ENCODE measurements at regions not wholly inside any gene's neighbourhood (a gene's known extent, or its start where the extent isn't known, plus 50 kb on each side); places are given as distances from the start of the nearest gene placed in this dataset.
A peak's percentile ranks its signal among the peaks of the same experiment; 100 is the strongest.
"Not testable (repeated sequence)": the region's sequence is repeated elsewhere in the genome, so short reads cannot be mapped to it uniquely, and the experiment has no call there.

- DNase-seq (ENCODE audit: low spot score): no peak
Observed at GRCh38 chr12:91741932-91742331, 403.7 kb downstream of the BTG1 start.

GRCh38 chr12:91733846-91734245, 411.8 kb downstream of the BTG1 start:
- DNase-seq (ENCODE audit: low spot score): not testable (repeated sequence)

GRCh38 chr12:91732086-91732485, 413.6 kb downstream of the BTG1 start:
- no peak for DNase-seq (ENCODE audit: low spot score)

GRCh38 chr12:91729543-91729942, 416.1 kb downstream of the BTG1 start:
- no peak for DNase-seq (ENCODE audit: low spot score)

- DNase-seq (ENCODE audit: low spot score): no peak
Observed at GRCh38 chr12:91723191-91723590, 422.5 kb downstream of the BTG1 start.

- DNase-seq (ENCODE audit: low spot score): no peak
Observed at GRCh38 chr12:91722072-91722471, 423.6 kb downstream of the BTG1 start.

GRCh38 chr12:91721023-91721422, 424.6 kb downstream of the BTG1 start:
- no peak for DNase-seq (ENCODE audit: low spot score)

GRCh38 chr12:91718326-91718725, 427.3 kb downstream of the BTG1 start:
- no peak for DNase-seq (ENCODE audit: low spot score)

GRCh38 chr12:91717804-91718203, 427.8 kb downstream of the BTG1 start:
- no peak for DNase-seq (ENCODE audit: low spot score)

GRCh38 chr12:91711925-91712324, 433.7 kb downstream of the BTG1 start:
- not testable (repeated sequence) for DNase-seq (ENCODE audit: low spot score)

- no peak for DNase-seq (ENCODE audit: low spot score)
Observed at GRCh38 chr12:91706466-91706865, 439.2 kb downstream of the BTG1 start.

- no peak for DNase-seq (ENCODE audit: low spot score)
Observed at GRCh38 chr12:91704446-91704845, 441.2 kb downstream of the BTG1 start.

GRCh38 chr12:91703491-91704283, 442.0 kb downstream of the BTG1 start:
- no peak for DNase-seq (ENCODE audit: low spot score)

- DNase-seq (ENCODE audit: low spot score): no peak
Observed at GRCh38 chr12:91702843-91703425, 442.7 kb downstream of the BTG1 start.

GRCh38 chr12:91695964-91696363, 449.7 kb downstream of the BTG1 start:
- DNase-seq (ENCODE audit: low spot score): no peak

GRCh38 chr12:91695406-91695805, 450.2 kb downstream of the BTG1 start:
- not testable (repeated sequence) for DNase-seq (ENCODE audit: low spot score)

GRCh38 chr12:91690531-91690930, 455.1 kb downstream of the BTG1 start:
- DNase-seq (ENCODE audit: low spot score): no peak

GRCh38 chr12:91687052-91688017, 458.3 kb downstream of the BTG1 start:
- DNase-seq (ENCODE audit: low spot score): peak; percentile 31

- DNase-seq (ENCODE audit: low spot score): no peak
Observed at GRCh38 chr12:91685917-91686316, 459.7 kb downstream of the BTG1 start.

GRCh38 chr12:91681751-91682150, 463.9 kb downstream of the BTG1 start:
- DNase-seq (ENCODE audit: low spot score): no peak

- no peak for DNase-seq (ENCODE audit: low spot score)
Observed at GRCh38 chr12:91680864-91681263, 464.8 kb downstream of the BTG1 start.

- no peak for DNase-seq (ENCODE audit: low spot score)
Observed at GRCh38 chr12:91677556-91677955, 468.1 kb downstream of the BTG1 start.

- no peak for DNase-seq (ENCODE audit: low spot score)
Observed at GRCh38 chr12:91675401-91675800, 470.2 kb downstream of the BTG1 start.
